Liver (tissue), 7 donors: ENCODE measurements at regions not wholly inside any gene's neighbourhood (a gene's known extent, or its start where the extent isn't known, plus 50 kb on each side); places are given as distances from the start of the nearest gene placed in this dataset.

Experiments
- DNase-seq: peaks from one replicate; pipeline ENCODE4 v3.0.0-alpha.2; 2017; ENCODE audit warnings: low spot score
- H3K27ac ChIP-seq, 2 donors: one replicate each; pipeline ENCODE4 v1.7.0; 2013; ENCODE audit warnings: inconsistent platforms in 2 of 2, low read length in 2 of 2, control low read depth in 1 of 2, low read depth in 1 of 2, mild to moderate bottlenecking in 1 of 2
- H3K27me3 ChIP-seq, 4 donors: one replicate each; pipeline versions ENCODE4 v1.6.1 to v1.7.0; 2013; ENCODE audit warnings: low read length in 3 of 4, inconsistent platforms in 1 of 4, mild to moderate bottlenecking in 1 of 4, moderate library complexity in 1 of 4; ENCODE audit not compliant: control insufficient read depth in 4 of 4, insufficient read depth in 4 of 4
- H3K36me3 ChIP-seq, 4 donors: one replicate each; pipeline versions ENCODE4 v1.6.1 to v1.7.0; 2013; ENCODE audit warnings: low read length in 3 of 4, mild to moderate bottlenecking in 3 of 4, low read depth in 1 of 4, moderate library complexity in 1 of 4; ENCODE audit not compliant: control insufficient read depth in 4 of 4, insufficient read depth in 3 of 4
- H3K4me1 ChIP-seq, 4 donors: one replicate each; pipeline versions ENCODE4 v1.6.1 to v1.7.0; 2013; ENCODE audit warnings: low read length in 3 of 4, mild to moderate bottlenecking in 3 of 4, moderate library complexity in 1 of 4; ENCODE audit not compliant: control insufficient read depth in 4 of 4, insufficient read depth in 4 of 4
- H3K4me3 ChIP-seq, 3 donors: one replicate each; pipeline versions ENCODE4 v1.6.1 to v1.7.0; 2013; ENCODE audit warnings: low read length in 3 of 3, control low read depth in 1 of 3, low read depth in 1 of 3, mild to moderate bottlenecking in 1 of 3
- H3K9ac ChIP-seq, 2 donors: one replicate each; pipeline ENCODE4 v1.7.0; 2013; ENCODE audit warnings: low read length in 2 of 2, mild to moderate bottlenecking in 2 of 2, moderate library complexity in 2 of 2, control low read depth in 1 of 2, low read depth in 1 of 2
- H3K9me3 ChIP-seq, 4 donors: one replicate each; pipeline versions ENCODE4 v1.6.1 to v1.7.0; 2013; ENCODE audit warnings: low read length in 3 of 4; ENCODE audit not compliant: control insufficient read depth in 4 of 4
- EGR1 ChIP-seq, 2 donors: IDR thresholded peaks; 2 replicates each; pipeline ENCODE4 v1.6.1; 2016 to 2018; ENCODE audit warnings: antibody characterized with exemption in 2 of 2, low read depth in 2 of 2
- FOXA2 ChIP-seq: IDR thresholded peaks from 2 replicates; pipeline ENCODE4 v1.6.1; 2016; ENCODE audit warnings: antibody characterized with exemption
- GABPA ChIP-seq, 2 donors: IDR thresholded peaks in 1 of 2; conservative IDR thresholded peaks in 1 of 2; 2 replicates each; pipeline ENCODE4 v1.6.1; 2016; ENCODE audit warnings: antibody characterized with exemption in 2 of 2, mild to moderate bottlenecking in 1 of 2, moderate library complexity in 1 of 2
- HNF4A ChIP-seq, 2 donors: conservative IDR thresholded peaks; 2 replicates each; pipeline ENCODE4 v1.6.1; 2016; ENCODE audit warnings: antibody characterized with exemption in 2 of 2, mild to moderate bottlenecking in 2 of 2
- HNF4G ChIP-seq: IDR thresholded peaks from 2 replicates; pipeline ENCODE4 v1.6.1; 2016; ENCODE audit warnings: antibody characterized with exemption
- JUND ChIP-seq, 2 donors: IDR thresholded peaks; 2 replicates each; pipeline ENCODE4 v1.6.1; 2016; ENCODE audit warnings: antibody characterized with exemption in 2 of 2
- NR2F2 ChIP-seq: IDR thresholded peaks from 2 replicates; pipeline ENCODE4 v1.6.1; 2016; ENCODE audit warnings: antibody characterized with exemption
- RAD21 ChIP-seq, 2 donors: IDR thresholded peaks; 2 replicates each; pipeline ENCODE4 v1.6.1; 2016; ENCODE audit warnings: antibody characterized with exemption in 2 of 2, mild to moderate bottlenecking in 2 of 2
- RXRA ChIP-seq, 2 donors: IDR thresholded peaks; 2 replicates each; pipeline ENCODE4 v1.6.1; 2017 to 2018; ENCODE audit warnings: antibody characterized with exemption in 2 of 2, mild to moderate bottlenecking in 1 of 2
- SP1 ChIP-seq: IDR thresholded peaks from 2 replicates; pipeline ENCODE4 v1.6.1; 2018; ENCODE audit warnings: antibody characterized with exemption, mild to moderate bottlenecking
- TAF1 ChIP-seq: conservative IDR thresholded peaks from 2 replicates; pipeline ENCODE4 v1.6.1; 2016; ENCODE audit warnings: antibody characterized with exemption, mild to moderate bottlenecking
- YY1 ChIP-seq: IDR thresholded peaks from 2 replicates; pipeline ENCODE4 v1.6.1; 2016; ENCODE audit warnings: antibody characterized with exemption, mild to moderate bottlenecking
- WGBS: extraction: QIAGEN DNeasy Blood & Tissue Kit; methylation state at CpG from one replicate; pipeline ENCODE4 v1.1.7; 2013; 5-methylcytosine and 5-hydroxymethylcytosine counted together
- TF ChIP-seq, protein P1 (sequence below): IDR thresholded peaks from 2 replicates; pipeline ENCODE4 v1.6.1; 2016; ENCODE audit warnings: antibody characterized with exemption, mild to moderate bottlenecking
- TF ChIP-seq, protein P2 (sequence below): IDR thresholded peaks from 2 replicates; pipeline ENCODE4 v1.6.1; 2016; ENCODE audit warnings: antibody characterized with exemption
- TF ChIP-seq, protein P3 (sequence below): IDR thresholded peaks from 2 replicates; pipeline ENCODE4 v1.6.1; 2016; ENCODE audit warnings: antibody characterized with exemption
- TF ChIP-seq, protein P4 (sequence below): IDR thresholded peaks from 2 replicates; pipeline ENCODE4 v1.6.1; 2016; ENCODE audit warnings: antibody characterized with exemption
- donor health status: healthy.
- donor health status: healthy.
- donor health status: healthy.
- donor health status: healthy.

DNA sequence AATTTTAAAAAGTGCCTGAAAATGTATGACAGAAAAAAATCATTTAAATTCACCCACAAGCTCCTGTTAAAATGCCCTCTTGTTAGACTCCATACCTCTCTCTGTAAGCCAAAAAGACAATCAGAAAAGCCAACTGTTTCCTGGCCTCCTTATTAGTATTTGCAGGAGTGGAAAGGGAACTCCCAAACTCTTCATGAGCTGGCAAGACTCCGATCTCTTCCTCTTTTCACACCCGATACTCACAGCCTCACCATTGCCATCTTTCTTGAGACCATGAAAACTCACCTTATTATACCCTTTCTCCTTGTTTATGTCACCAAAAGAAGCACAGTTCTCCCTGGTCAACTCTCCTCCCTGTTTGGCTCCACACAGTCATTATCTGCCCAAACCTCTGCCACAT is 197.8 kb downstream of the DMAC1 start:
- Histone ChIP-seq H3K27ac (no peak overlapping the region), H3K36me3 (no peaks in the 10 kb centered on the region), H3K4me1 (no peaks in the 10 kb centered on the region), H3K9me3 (peaks cover 0 to 2% (median 0%) of the 10 kb centered on the region in 4 donors), H3K9ac (no peak overlapping the region), H3K4me3 (no peak overlapping the region), H3K27me3 (peaks cover 0 to 9% (median 0%) of the 10 kb centered on the region in 4 donors)
- WGBS, result 82% methylated on average over 2 of the region's 2 CpGs
- TF ChIP-seq, protein P1, sequence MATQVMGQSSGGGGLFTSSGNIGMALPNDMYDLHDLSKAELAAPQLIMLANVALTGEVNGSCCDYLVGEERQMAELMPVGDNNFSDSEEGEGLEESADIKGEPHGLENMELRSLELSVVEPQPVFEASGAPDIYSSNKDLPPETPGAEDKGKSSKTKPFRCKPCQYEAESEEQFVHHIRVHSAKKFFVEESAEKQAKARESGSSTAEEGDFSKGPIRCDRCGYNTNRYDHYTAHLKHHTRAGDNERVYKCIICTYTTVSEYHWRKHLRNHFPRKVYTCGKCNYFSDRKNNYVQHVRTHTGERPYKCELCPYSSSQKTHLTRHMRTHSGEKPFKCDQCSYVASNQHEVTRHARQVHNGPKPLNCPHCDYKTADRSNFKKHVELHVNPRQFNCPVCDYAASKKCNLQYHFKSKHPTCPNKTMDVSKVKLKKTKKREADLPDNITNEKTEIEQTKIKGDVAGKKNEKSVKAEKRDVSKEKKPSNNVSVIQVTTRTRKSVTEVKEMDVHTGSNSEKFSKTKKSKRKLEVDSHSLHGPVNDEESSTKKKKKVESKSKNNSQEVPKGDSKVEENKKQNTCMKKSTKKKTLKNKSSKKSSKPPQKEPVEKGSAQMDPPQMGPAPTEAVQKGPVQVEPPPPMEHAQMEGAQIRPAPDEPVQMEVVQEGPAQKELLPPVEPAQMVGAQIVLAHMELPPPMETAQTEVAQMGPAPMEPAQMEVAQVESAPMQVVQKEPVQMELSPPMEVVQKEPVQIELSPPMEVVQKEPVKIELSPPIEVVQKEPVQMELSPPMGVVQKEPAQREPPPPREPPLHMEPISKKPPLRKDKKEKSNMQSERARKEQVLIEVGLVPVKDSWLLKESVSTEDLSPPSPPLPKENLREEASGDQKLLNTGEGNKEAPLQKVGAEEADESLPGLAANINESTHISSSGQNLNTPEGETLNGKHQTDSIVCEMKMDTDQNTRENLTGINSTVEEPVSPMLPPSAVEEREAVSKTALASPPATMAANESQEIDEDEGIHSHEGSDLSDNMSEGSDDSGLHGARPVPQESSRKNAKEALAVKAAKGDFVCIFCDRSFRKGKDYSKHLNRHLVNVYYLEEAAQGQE, result no peak
- no peak for TF ChIP-seq YY1
- TF ChIP-seq GABPA (IDR thresholded peaks at IDR 0.05 in 1 of 2, conservative IDR thresholded peaks at IDR 0.05 in 1 of 2), result no peak
- TF ChIP-seq, protein P2, sequence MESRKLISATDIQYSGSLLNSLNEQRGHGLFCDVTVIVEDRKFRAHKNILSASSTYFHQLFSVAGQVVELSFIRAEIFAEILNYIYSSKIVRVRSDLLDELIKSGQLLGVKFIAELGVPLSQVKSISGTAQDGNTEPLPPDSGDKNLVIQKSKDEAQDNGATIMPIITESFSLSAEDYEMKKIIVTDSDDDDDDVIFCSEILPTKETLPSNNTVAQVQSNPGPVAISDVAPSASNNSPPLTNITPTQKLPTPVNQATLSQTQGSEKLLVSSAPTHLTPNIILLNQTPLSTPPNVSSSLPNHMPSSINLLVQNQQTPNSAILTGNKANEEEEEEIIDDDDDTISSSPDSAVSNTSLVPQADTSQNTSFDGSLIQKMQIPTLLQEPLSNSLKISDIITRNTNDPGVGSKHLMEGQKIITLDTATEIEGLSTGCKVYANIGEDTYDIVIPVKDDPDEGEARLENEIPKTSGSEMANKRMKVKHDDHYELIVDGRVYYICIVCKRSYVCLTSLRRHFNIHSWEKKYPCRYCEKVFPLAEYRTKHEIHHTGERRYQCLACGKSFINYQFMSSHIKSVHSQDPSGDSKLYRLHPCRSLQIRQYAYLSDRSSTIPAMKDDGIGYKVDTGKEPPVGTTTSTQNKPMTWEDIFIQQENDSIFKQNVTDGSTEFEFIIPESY, result no peak
- TF ChIP-seq TAF1, result no peak
- TF ChIP-seq, protein P3, sequence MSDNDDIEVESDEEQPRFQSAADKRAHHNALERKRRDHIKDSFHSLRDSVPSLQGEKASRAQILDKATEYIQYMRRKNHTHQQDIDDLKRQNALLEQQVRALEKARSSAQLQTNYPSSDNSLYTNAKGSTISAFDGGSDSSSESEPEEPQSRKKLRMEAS, result no peak
- TF ChIP-seq HNF4G, result no peak
- no peak for TF ChIP-seq EGR1 (IDR thresholded peaks at IDR 0.05; ENCODE audit: low read depth in 2 of 2)
- TF ChIP-seq RAD21 (IDR thresholded peaks at IDR 0.05), result no peak
- TF ChIP-seq NR2F2, result no peak
- TF ChIP-seq, protein P4, sequence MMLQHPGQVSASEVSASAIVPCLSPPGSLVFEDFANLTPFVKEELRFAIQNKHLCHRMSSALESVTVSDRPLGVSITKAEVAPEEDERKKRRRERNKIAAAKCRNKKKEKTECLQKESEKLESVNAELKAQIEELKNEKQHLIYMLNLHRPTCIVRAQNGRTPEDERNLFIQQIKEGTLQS, result no peak
- no peak for TF ChIP-seq HNF4A (conservative IDR thresholded peaks at IDR 0.05)
- no peak for TF ChIP-seq JUND (IDR thresholded peaks at IDR 0.05)
- no peak for TF ChIP-seq RXRA (IDR thresholded peaks at IDR 0.05)
- DNase-seq, result no peak

DNA sequence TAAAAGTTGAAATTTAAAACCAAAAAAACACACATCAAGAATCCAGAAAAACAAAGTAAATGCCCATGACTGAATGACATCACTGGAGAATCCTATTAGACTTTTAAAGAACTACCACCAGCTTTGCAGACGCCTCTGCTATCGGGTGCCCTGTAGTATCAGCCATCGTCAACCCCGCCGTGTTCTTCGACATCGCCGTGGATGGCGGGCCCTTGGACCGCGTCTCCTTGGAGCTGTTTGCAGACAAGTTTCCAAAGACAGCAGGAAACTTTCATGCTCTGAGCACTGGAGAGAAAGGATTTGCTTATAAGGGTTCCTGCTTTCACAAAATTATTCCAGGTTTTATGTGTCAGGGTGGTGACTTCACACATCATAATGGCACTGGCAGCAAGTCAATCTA is 201.9 kb downstream of the DMAC1 start:
- H3K4me3 ChIP-seq, result no peak overlapping the region
- no peaks in the 10 kb centered on the region for H3K36me3 ChIP-seq
- H3K27me3 ChIP-seq, result no peaks in the 10 kb centered on the region
- H3K9ac ChIP-seq, result no peak overlapping the region
- H3K27ac ChIP-seq, result no peak overlapping the region
- no peak for DNase-seq
- H3K9me3 ChIP-seq, result no peaks in the 10 kb centered on the region
- no peaks in the 10 kb centered on the region for H3K4me1 ChIP-seq
- 95% methylated on average over 11 of the region's 11 CpGs for WGBS
- no peak for TF ChIP-seq HNF4G
- no peak for TF ChIP-seq RXRA (IDR thresholded peaks at IDR 0.05)
- TF ChIP-seq NR2F2, result no peak
- TF ChIP-seq, protein P2, result no peak
- TF ChIP-seq FOXA2, result no peak
- TF ChIP-seq TAF1, result no peak
- TF ChIP-seq, protein P3, result no peak
- TF ChIP-seq, protein P4, result no peak
- no peak for TF ChIP-seq HNF4A (conservative IDR thresholded peaks at IDR 0.05)
- no peak for TF ChIP-seq GABPA (IDR thresholded peaks at IDR 0.05 in 1 of 2, conservative IDR thresholded peaks at IDR 0.05 in 1 of 2)
- no peak for TF ChIP-seq JUND (IDR thresholded peaks at IDR 0.05)
- TF ChIP-seq, protein P1, result no peak
- TF ChIP-seq SP1, result no peak
- no peak for TF ChIP-seq YY1
